Gastrocnemius medialis (tissue), 4 donors: ENCODE measurements at regions not wholly inside any gene's neighbourhood (a gene's known extent, or its start where the extent isn't known, plus 50 kb on each side); places are given as distances from the start of the nearest gene placed in this dataset.

Source experiments
- POLR2A ChIP-seq, 2 donors: fragments of 450-650 bp; IDR thresholded peaks; one replicate each; pipeline ENCODE4 v1.6.1; 2017; ENCODE audit warnings: antibody characterized with exemption in 2 of 2, mild to moderate bottlenecking in 2 of 2, moderate library complexity in 2 of 2
- TF ChIP-seq, protein P1 (sequence below), 5 experiments: fragments of 450-650 bp in 3 of 5; fragments of 200-600 bp in 2 of 5; sonication (generic) in 2 of 5; IDR thresholded peaks in 4 of 5; conservative IDR thresholded peaks in 1 of 5; 1 replicate in 4 of 5; 2 replicates in 1 of 5; pipeline ENCODE4 v1.5.1; 2016 to 2019; ENCODE audit warnings: antibody characterized with exemption in 5 of 5, mild to moderate bottlenecking in 3 of 5, moderate library complexity in 3 of 5

DNA sequence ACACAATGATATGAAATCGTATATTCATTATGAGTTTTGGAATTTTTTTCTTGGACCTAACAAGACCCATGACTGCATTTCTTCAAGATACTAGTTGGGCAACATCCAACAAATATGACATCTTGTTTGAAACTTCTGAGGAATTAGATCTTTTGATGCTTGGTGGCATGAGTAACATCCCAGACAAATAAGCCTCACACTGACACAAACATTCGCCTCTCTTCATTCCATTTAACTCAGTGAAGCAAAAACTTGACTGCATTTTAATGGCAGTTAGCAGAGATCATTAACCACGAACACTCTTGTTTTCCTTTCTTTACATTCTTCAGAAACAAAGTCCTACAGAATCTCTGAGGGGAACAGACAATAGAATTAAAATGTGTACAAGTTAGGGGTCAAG lies 758.3 kb downstream of the C12orf50 start:
- TF ChIP-seq, protein P1, sequence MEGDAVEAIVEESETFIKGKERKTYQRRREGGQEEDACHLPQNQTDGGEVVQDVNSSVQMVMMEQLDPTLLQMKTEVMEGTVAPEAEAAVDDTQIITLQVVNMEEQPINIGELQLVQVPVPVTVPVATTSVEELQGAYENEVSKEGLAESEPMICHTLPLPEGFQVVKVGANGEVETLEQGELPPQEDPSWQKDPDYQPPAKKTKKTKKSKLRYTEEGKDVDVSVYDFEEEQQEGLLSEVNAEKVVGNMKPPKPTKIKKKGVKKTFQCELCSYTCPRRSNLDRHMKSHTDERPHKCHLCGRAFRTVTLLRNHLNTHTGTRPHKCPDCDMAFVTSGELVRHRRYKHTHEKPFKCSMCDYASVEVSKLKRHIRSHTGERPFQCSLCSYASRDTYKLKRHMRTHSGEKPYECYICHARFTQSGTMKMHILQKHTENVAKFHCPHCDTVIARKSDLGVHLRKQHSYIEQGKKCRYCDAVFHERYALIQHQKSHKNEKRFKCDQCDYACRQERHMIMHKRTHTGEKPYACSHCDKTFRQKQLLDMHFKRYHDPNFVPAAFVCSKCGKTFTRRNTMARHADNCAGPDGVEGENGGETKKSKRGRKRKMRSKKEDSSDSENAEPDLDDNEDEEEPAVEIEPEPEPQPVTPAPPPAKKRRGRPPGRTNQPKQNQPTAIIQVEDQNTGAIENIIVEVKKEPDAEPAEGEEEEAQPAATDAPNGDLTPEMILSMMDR (IDR thresholded peaks at IDR 0.05 in 4 of 5, conservative IDR thresholded peaks at IDR 0.05 in 1 of 5), result no peak
- no peak for TF ChIP-seq POLR2A (IDR thresholded peaks at IDR 0.05)
